ENCODE measurements at regions not wholly inside any gene's neighbourhood (a gene's known extent, or its start where the extent isn't known, plus 50 kb on each side); places are given as distances from the start of the nearest gene placed in this dataset.

- peak in 1 of 2 donors; percentile 0 for DNase-seq
Observed at GRCh38 chr21:24045775-24046215, 1561.5 kb downstream of the MRPL39 start.

DNA sequence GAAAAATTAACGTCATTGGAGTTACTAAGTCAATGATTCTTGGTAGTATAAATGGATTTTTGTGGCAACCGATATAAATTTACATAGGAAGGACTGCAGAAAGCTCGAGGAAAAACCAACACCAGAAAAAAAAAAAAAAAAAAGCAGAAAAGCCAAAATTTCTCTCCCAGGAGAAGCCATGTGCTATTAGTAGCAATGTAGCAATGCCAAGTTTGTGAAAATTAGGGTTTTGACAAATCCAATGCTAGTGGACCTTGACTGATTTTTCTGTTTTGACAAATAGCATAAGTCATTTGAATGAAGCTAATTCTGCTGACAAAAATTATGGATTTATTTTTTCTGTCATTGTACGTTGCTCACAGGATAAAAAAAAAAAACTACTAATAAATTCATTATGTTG, 1561.9 kb downstream of the MRPL39 start:
- no peak for DNase-seq

DNA sequence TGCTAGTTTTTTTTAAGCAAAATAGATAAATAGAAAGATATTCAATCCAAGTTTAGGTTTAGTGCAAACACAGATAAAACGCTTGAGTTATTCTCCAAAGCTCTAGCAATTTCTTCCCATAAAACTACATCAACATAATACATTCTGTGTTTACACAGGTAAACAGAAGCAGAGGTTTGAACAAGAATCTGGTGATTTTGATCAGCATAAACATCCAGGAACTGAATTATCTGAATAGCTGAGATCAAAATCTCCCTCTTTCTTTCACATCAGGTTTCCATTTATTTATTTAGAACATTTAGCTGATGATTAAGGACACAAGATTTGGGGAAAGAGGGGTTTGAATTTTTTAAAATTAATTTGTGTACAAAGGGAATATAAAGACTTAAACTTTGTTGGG, 1564.6 kb downstream of the MRPL39 start:
- no peak for DNase-seq

DNA sequence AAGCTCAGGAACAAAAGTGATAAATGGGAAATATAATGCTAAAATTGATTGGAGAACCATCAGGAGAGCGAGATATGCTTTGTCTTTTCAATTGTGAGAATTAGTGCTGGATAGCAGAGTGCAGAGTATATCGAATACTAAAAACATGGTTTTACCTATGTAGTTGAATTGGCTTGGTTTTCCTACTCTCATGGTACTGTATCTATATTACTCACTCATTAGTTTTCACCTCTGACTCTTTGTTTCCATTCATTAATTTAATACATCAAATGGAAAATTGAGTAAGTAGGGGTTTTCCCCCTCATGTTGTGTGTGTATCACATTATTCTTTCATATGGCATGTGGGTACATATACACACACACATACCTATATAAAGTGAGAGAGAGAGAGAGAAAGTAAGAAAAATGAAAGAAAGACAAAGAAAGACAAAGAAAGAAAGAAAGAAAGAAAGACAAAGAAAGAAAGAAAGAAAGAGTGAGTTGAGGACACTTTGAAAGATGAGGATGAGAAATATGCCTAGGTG, 1574.5 kb downstream of the MRPL39 start:
- no peak for DNase-seq

- DNase-seq = no peak
Observed at GRCh38 chr21:24027396-24027795, 1579.9 kb downstream of the MRPL39 start.

- DNase-seq = no peak
Observed at GRCh38 chr21:24025101-24025500, 1582.2 kb downstream of the MRPL39 start.

GRCh38 chr21:24023936-24024335, 1583.3 kb downstream of the MRPL39 start:
- no peak for DNase-seq

DNA sequence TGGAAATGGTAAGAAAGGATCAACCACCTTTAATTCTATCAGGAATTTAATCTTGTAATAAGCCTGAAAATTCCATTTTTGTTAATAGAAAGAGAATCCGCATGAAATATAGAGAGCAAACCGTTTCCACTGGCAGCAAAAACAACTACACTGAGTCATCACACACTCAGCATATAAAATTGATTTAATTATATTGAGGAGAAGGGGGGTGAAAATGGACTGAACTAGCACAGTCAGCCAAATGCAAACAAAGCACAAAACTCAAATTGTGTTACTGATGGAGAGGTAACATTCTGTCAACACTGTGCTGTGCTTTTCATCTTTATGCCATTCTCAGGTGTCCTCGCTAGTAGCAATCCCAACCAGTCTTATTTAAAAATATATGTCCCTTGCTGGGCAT, 1583.9 kb downstream of the MRPL39 start:
- DNase-seq = no peak

GRCh38 chr21:24014381-24014780, 1592.9 kb downstream of the MRPL39 start:
- no peak for DNase-seq

GRCh38 chr21:24011087-24011486, 1596.2 kb downstream of the MRPL39 start:
- no peak for DNase-seq

- no peak for DNase-seq
Observed at GRCh38 chr21:24007592-24007991, 1599.7 kb downstream of the MRPL39 start.

GRCh38 chr21:23986987-23987386, 1620.3 kb downstream of the MRPL39 start:
- DNase-seq = no peak

- DNase-seq = no peak
Observed at GRCh38 chr21:23986214-23986613, 1621.1 kb downstream of the MRPL39 start.

- DNase-seq = no peak
Observed at GRCh38 chr21:23982546-23982945, 1624.7 kb downstream of the MRPL39 start.

- DNase-seq = no peak
Observed at GRCh38 chr21:23977971-23978370, 1629.3 kb downstream of the MRPL39 start.

DNA sequence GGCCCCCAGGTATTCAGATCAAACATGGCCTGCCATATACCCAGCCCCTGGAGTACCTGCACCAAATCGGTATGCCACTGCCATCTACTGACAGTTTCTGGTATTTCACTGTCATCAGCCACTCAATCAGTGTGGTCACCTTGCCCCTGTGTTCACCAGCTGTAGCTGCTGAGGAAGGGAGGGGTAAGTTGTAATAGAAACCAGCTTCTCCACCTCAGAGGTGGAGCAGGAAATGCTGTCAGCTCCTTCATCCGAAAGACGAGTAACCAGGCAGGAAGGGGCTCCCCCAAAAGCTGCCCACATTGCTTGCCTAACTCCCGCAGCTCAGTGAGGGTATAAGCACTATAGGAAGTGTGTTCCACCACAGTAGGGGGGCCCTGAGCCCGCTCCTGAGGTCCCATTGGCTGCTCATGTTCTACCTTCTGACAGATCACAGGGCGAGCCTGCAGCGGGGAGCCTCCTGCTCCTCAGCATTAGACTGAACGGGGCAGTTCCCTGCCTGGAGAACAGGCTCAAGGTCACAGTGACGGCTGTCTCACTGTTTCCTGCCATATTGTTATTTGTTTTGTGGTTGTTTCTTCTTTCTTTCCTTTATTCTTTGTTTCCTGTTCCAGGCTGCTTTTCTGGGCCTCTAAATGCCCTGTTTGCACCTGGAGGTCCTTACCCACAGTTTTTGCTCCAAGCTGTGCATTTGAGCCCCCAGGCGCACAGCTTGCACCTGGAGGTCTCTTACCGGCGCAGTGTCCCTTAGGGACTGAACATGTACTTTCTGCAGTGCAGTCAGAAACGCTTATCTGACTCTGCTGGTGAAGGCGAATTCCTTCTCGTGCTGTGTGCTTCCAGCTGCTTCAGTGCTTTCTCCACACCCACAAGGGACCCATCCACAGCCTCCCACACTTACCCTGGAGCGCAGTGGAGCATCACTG, 1638.3 kb downstream of the MRPL39 start:
- peak; percentile 87 for DNase-seq

- DNase-seq = no peak
Observed at GRCh38 chr21:23968008-23968407, 1639.3 kb downstream of the MRPL39 start.

DNA sequence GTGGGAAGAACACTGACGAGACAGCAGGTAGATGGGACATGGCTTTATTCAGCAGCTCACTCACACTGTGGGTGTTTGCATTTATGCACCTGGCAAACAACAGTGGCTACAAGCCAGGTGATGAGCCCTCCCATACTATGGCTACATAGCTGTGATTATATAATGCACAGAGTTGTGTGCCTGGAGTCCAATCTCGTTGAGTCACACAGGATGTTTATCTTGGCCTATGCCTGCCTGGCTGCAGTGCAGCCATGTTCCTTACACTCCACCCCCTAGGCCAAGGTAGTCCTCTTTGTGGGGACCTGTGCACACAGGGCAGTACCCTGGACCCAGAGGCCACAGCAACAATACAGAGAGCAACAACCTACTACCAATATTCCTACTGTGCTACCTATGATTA, 1643.8 kb downstream of the MRPL39 start:
- no peak for DNase-seq

- no peak for DNase-seq
Observed at GRCh38 chr21:23960769-23961168, 1646.5 kb downstream of the MRPL39 start.

- no peak for DNase-seq
Observed at GRCh38 chr21:23955135-23955843, 1652.0 kb downstream of the MRPL39 start.

GRCh38 chr21:23952269-23952668, 1655.0 kb downstream of the MRPL39 start:
- no peak for DNase-seq

DNA sequence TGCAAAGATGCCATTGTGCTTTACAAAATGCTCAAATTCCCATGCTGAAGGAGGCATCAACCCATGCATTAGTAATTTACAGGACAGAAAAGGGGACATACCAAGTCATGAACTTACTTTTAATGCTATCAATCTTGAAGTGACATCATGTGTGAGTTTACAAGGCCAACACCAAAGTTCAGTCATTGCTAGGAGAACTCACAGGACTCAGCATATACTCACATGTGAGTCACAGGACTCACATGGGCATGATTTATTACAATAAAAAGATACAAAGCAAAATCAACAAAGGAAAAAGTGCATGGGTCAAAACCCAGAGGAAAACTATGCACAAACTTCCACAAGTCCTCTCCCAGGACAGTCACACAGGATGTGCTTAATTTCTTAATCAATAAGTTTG, 1656.0 kb downstream of the MRPL39 start:
- DNase-seq = no peak

DNA sequence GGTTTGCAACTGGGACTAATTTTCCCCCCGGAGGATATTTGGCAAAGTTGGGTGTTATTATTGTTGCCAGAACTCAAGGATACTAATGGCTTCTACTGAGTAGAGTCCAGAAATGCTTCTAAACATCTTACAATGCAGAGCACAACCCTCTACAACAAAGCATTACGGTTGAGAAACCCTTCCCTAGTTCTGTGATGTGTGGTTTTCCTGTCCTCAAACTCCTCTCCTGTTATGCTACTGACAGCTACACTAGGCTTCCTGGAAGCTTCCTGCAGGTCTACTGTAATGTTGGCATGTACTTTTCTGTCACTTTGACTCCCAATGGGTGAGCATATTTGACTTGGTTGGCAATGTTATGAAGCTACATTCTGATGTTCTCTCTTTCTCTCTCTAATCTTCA, 1656.9 kb downstream of the MRPL39 start:
- DNase-seq = no peak

GRCh38 chr21:23949493-23949892, 1657.8 kb downstream of the MRPL39 start:
- DNase-seq = no peak

Data from CD4-positive, alpha-beta T cell treated with Interleukin-4 for 1 hour (primary cell).